K562 (cell line): ENCODE measurements at regions not wholly inside any gene's neighbourhood (a gene's known extent, or its start where the extent isn't known, plus 50 kb on each side); places are given as distances from the start of the nearest gene placed in this dataset.

Experiments used
- PML ChIP-seq: IDR thresholded peaks from 2 replicates; pipeline ENCODE4 v1.6.1; 2012; ENCODE audit warnings: low read length, inconsistent platforms
- REST ChIP-seq, 2 experiments: fragments of 450-650 bp; formaldehyde crosslinking in 1 of 2; IDR thresholded peaks; 2 replicates each; pipeline versions ENCODE4 v1.4.0 to v1.6.1; 2014 to 2020; ENCODE audit warnings: mild to moderate bottlenecking in 2 of 2, borderline replicate concordance in 1 of 2, low read depth in 1 of 2
- ZNF121 ChIP-seq: sonication (generic); formaldehyde crosslinking; conservative IDR thresholded peaks from 2 replicates; pipeline ENCODE4 v1.8.0; 2022; ENCODE audit warnings: missing genetic modification reagents

- TF ChIP-seq REST (IDR thresholded peaks at IDR 0.05; ENCODE audit: borderline replicate concordance) = no peak
- no peak for TF ChIP-seq REST (CRISPR knock-in tag; IDR thresholded peaks at IDR 0.05; ENCODE audit: low read depth)
- no peak for TF ChIP-seq PML
- TF ChIP-seq ZNF121 (CRISPR knock-in tag) = no peak
Measured at GRCh38 chr2:180413336-180413735, 406.2 kb upstream of the CWC22 start.
